Keratinocyte (primary cell): ENCODE measurements at regions not wholly inside any gene's neighbourhood (a gene's known extent, or its start where the extent isn't known, plus 50 kb on each side); places are given as distances from the start of the nearest gene placed in this dataset.

Experiments used
- DNase-seq: peaks from one replicate; pipeline ENCODE4 v3.0.0-alpha.2; 2011; ENCODE audit warnings: low read depth, missing footprints, low spot score
- FAIRE-seq: peaks from 2 replicates; lab custom pipeline; 2011; peaks lifted over from hg19 to GRCh38; lab: Jason Lieb, UNC
- H2AFZ ChIP-seq: 2 replicates; pipeline ENCODE4 v1.6.0; 2012; ENCODE audit warnings: low read length, control low read depth, inconsistent platforms; ENCODE audit not compliant: control insufficient read depth
- H3K27ac ChIP-seq: 2 replicates; pipeline ENCODE4 v1.5.1; 2011; ENCODE audit warnings: low read length; ENCODE audit not compliant: control insufficient read depth, insufficient read depth
- H3K27me3 ChIP-seq: 3 replicates; pipeline ENCODE4 v1.6.0; 2011; ENCODE audit warnings: low read length; ENCODE audit not compliant: control insufficient read depth, insufficient read depth; ENCODE audit errors: extremely low read depth
- H3K36me3 ChIP-seq, 2 experiments: 2 replicates in 1 of 2; 3 replicates in 1 of 2; pipeline ENCODE4 v1.5.1; 2011; ENCODE audit warnings: low read length in 2 of 2, mild to moderate bottlenecking in 1 of 2; ENCODE audit not compliant: control insufficient read depth in 2 of 2, insufficient read depth in 2 of 2; ENCODE audit errors: extremely low read depth in 1 of 2
- H3K4me1 ChIP-seq: 3 replicates; pipeline ENCODE4 v1.5.1; 2011; ENCODE audit warnings: low read length; ENCODE audit not compliant: control insufficient read depth, insufficient read depth; ENCODE audit errors: extremely low read depth
- H3K4me2 ChIP-seq: 3 replicates; pipeline ENCODE4 v1.6.0; 2011; ENCODE audit warnings: low read depth, low read length; ENCODE audit not compliant: control insufficient read depth, insufficient read depth; ENCODE audit errors: extremely low read depth
- H3K4me3 ChIP-seq, 3 experiments: fragments of 200-600 bp in 1 of 3; sonication (generic) in 1 of 3; 2 replicates in 2 of 3; 3 replicates in 1 of 3; pipeline ENCODE4 v1.5.1; 2011 to 2016; ENCODE audit warnings: low read length in 3 of 3, mild to moderate bottlenecking in 3 of 3, control low read depth in 2 of 3, inconsistent platforms in 1 of 3, low read depth in 1 of 3, mixed read lengths in 1 of 3, mixed run types in 1 of 3, moderate library complexity in 1 of 3; ENCODE audit not compliant: control insufficient read depth in 2 of 3, insufficient read depth in 2 of 3; ENCODE audit errors: extremely low read depth in 1 of 3
- H3K79me2 ChIP-seq: 2 replicates; pipeline ENCODE4 v1.6.0; 2012; ENCODE audit warnings: low read length; ENCODE audit not compliant: control insufficient read depth, insufficient read depth
- H3K9ac ChIP-seq: 3 replicates; pipeline ENCODE4 v1.6.0; 2011; ENCODE audit warnings: low read length; ENCODE audit not compliant: control insufficient read depth, insufficient read depth; ENCODE audit errors: extremely low read depth
- H3K9me1 ChIP-seq: 3 replicates; pipeline ENCODE4 v1.6.0; 2011; ENCODE audit warnings: low read length; ENCODE audit not compliant: control insufficient read depth, insufficient read depth; ENCODE audit errors: extremely low read depth
- H3K9me3 ChIP-seq: 2 replicates; pipeline ENCODE4 v1.5.1; 2012; ENCODE audit warnings: low read depth, low read length; ENCODE audit not compliant: control insufficient read depth
- H4K20me1 ChIP-seq: 3 replicates; pipeline ENCODE4 v1.6.0; 2011; ENCODE audit warnings: low read length; ENCODE audit not compliant: control insufficient read depth, insufficient read depth; ENCODE audit errors: extremely low read depth
- EZH2 ChIP-seq: IDR thresholded peaks from one replicate; pipeline ENCODE4 v1.6.1; 2012; ENCODE audit warnings: inconsistent platforms, mild to moderate bottlenecking, low read length, moderate library complexity
- dilution Hi-C: fragments of 300-500 bp; cut with MboI; formaldehyde crosslinking; loops from one replicate; pipeline ENCODE4 v1.7.0; 2020; ENCODE audit warnings: low sequenced_read_pairs; ENCODE audit not compliant: extremely low pct_ligation_motif_present
- TF ChIP-seq, protein P1 (sequence below), 3 experiments: IDR thresholded peaks in 1 of 3; conservative IDR thresholded peaks in 1 of 3; optimal IDR thresholded peaks in 1 of 3; 2 replicates in 2 of 3; 3 replicates in 1 of 3; pipeline versions ENCODE3 to v1.5.1; 2011; ENCODE audit warnings: low read length in 3 of 3, mild to moderate bottlenecking in 3 of 3, moderate library complexity in 2 of 3, control low read depth in 1 of 3, inconsistent platforms in 1 of 3; ENCODE audit not compliant: insufficient read depth in 2 of 3; ENCODE audit errors: extremely low read depth in 1 of 3

DNA sequence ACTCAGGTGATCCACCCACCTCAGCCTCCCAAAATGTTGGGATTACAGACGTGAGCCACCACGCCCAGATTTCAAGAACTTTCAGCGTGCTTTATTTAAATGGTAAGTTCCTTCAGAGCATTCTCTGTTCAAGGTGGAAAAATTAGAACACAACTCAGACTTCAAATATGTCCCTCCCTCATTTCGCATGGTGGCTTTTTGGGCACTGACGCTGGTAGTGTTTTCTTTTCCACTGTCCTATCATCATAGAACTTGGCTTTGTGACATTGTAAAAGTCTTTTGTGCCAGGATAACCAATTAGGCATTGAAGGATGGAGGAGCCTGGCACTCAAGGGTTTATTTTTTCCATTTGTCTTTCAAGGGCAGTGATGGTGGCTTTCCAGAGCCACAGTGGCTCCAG, 190.8 kb downstream of the NUAK1 start:
- Histone ChIP-seq H3K4me2 (no peak overlapping the region), H4K20me1 (no peaks in the 10 kb centered on the region), H3K9ac (no peak overlapping the region), H2AFZ (no peak overlapping the region), H3K27ac (no peak overlapping the region), H3K27me3 (no peaks in the 10 kb centered on the region), H3K79me2 (no peaks in the 10 kb centered on the region), H3K9me3 (no peaks in the 10 kb centered on the region), H3K9me1 (no peaks in the 10 kb centered on the region), H3K36me3 (no peaks in the 10 kb centered on the region), H3K4me3 (no peak overlapping the region), H3K4me1 (peaks cover 3% of the 10 kb centered on the region)
- FAIRE-seq: no peak
- TF ChIP-seq, protein P1, sequence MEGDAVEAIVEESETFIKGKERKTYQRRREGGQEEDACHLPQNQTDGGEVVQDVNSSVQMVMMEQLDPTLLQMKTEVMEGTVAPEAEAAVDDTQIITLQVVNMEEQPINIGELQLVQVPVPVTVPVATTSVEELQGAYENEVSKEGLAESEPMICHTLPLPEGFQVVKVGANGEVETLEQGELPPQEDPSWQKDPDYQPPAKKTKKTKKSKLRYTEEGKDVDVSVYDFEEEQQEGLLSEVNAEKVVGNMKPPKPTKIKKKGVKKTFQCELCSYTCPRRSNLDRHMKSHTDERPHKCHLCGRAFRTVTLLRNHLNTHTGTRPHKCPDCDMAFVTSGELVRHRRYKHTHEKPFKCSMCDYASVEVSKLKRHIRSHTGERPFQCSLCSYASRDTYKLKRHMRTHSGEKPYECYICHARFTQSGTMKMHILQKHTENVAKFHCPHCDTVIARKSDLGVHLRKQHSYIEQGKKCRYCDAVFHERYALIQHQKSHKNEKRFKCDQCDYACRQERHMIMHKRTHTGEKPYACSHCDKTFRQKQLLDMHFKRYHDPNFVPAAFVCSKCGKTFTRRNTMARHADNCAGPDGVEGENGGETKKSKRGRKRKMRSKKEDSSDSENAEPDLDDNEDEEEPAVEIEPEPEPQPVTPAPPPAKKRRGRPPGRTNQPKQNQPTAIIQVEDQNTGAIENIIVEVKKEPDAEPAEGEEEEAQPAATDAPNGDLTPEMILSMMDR (optimal IDR thresholded peaks at IDR 0.05 in 1 of 3, IDR thresholded peaks at IDR 0.05 in 1 of 3, conservative IDR thresholded peaks at IDR 0.05 in 1 of 3; ENCODE audit: extremely low read depth in 1 of 3, insufficient read depth in 2 of 3, low read length in 3 of 3): no peak
- TF ChIP-seq EZH2: no peak
- DNase-seq: no peak
- dilution Hi-C loops: no loop called here

GRCh38 chr12:105948331-105948730, 190.4 kb downstream of the NUAK1 start:
- H3K36me3 ChIP-seq: no peaks in the 10 kb centered on the region
- no peak overlapping the region for H3K9ac ChIP-seq
- H3K27me3 ChIP-seq: no peaks in the 10 kb centered on the region
- H3K9me1 ChIP-seq: no peaks in the 10 kb centered on the region
- no peaks in the 10 kb centered on the region for H4K20me1 ChIP-seq
- H2AFZ ChIP-seq: no peak overlapping the region
- no peak overlapping the region for H3K4me3 ChIP-seq
- FAIRE-seq (no peak), DNase-seq (no peak)
- dilution Hi-C loops: no loop called here
- no peak overlapping the region for H3K27ac ChIP-seq
- H3K4me1 ChIP-seq: peaks cover 3% of the 10 kb centered on the region
- no peak for TF ChIP-seq EZH2
- TF ChIP-seq, protein P1 (optimal IDR thresholded peaks at IDR 0.05 in 1 of 3, IDR thresholded peaks at IDR 0.05 in 1 of 3, conservative IDR thresholded peaks at IDR 0.05 in 1 of 3; ENCODE audit: extremely low read depth in 1 of 3, insufficient read depth in 2 of 3, low read length in 3 of 3): no peak
- H3K79me2 ChIP-seq: no peaks in the 10 kb centered on the region
- no peaks in the 10 kb centered on the region for H3K9me3 ChIP-seq
- no peak overlapping the region for H3K4me2 ChIP-seq
